ENCODE measurements at regions not wholly inside any gene's neighbourhood (a gene's known extent, or its start where the extent isn't known, plus 50 kb on each side); places are given as distances from the start of the nearest gene placed in this dataset.
A peak's percentile ranks its signal among the peaks of the same experiment; 100 is the strongest.

GRCh38 chr7:46508583-46508982 is 587.5 kb upstream of the IGFBP3 start:
- DNase-seq = no peak
- Histone ChIP-seq H3K27ac (no peak overlapping the region), H3K36me3 (replicated peaks) (no peaks in the 10 kb centered on the region), H3K4me3 (ENCODE audit: low read depth, low read length) (no peak overlapping the region), H3K27me3 (replicated peaks) (no peaks in the 10 kb centered on the region)
- TF ChIP-seq CTCF (IDR thresholded peaks at IDR 0.05; ENCODE audit: low read depth, low read length, missing control alignments) = no peak
- in situ Hi-C loops (cut with HindIII; ENCODE audit: low pct_ligation_motif_present, low sequenced_read_pairs) = no loop called here

GRCh38 chr7:46507560-46507959 is 586.5 kb upstream of the IGFBP3 start:
- no peak for TF ChIP-seq CTCF (IDR thresholded peaks at IDR 0.05; ENCODE audit: low read depth, low read length, missing control alignments)
- no peaks in the 10 kb centered on the region for H3K27me3 ChIP-seq (replicated peaks)
- H3K36me3 ChIP-seq (replicated peaks) = no peaks in the 10 kb centered on the region
- no peak for DNase-seq
- H3K27ac ChIP-seq = no peak overlapping the region
- no peak overlapping the region for H3K4me3 ChIP-seq (ENCODE audit: low read depth, low read length)
- in situ Hi-C loops (cut with HindIII; ENCODE audit: low pct_ligation_motif_present, low sequenced_read_pairs) = no loop called here

GRCh38 chr7:46494441-46494840 is 573.4 kb upstream of the IGFBP3 start:
- TF ChIP-seq CTCF (IDR thresholded peaks at IDR 0.05; ENCODE audit: low read depth, low read length, missing control alignments) = no peak
- Histone ChIP-seq H3K27ac (no peak overlapping the region), H3K27me3 (replicated peaks) (no peaks in the 10 kb centered on the region), H3K36me3 (replicated peaks) (no peaks in the 10 kb centered on the region), H3K4me3 (ENCODE audit: low read depth, low read length) (no peak overlapping the region)
- in situ Hi-C loops (cut with HindIII; ENCODE audit: low pct_ligation_motif_present, low sequenced_read_pairs) = no loop called here
- no peak for DNase-seq

- no peaks in the 10 kb centered on the region for H3K27me3 ChIP-seq (replicated peaks)
- peak; percentile 16 for DNase-seq
- no peak overlapping the region for H3K4me3 ChIP-seq (ENCODE audit: low read depth, low read length)
- in situ Hi-C loops (cut with HindIII; ENCODE audit: low pct_ligation_motif_present, low sequenced_read_pairs) = no loop called here
- no peak overlapping the region for H3K27ac ChIP-seq
- H3K36me3 ChIP-seq (replicated peaks) = no peaks in the 10 kb centered on the region
- no peak for TF ChIP-seq CTCF (IDR thresholded peaks at IDR 0.05; ENCODE audit: low read depth, low read length, missing control alignments)
These were observed 573.0 kb upstream of the IGFBP3 start for GRCh38 chr7:46494028-46494427.

- Histone ChIP-seq H3K27me3 (replicated peaks) (no peaks in the 10 kb centered on the region), H3K36me3 (replicated peaks) (no peaks in the 10 kb centered on the region), H3K4me3 (ENCODE audit: low read depth, low read length) (no peak overlapping the region), H3K27ac (no peak overlapping the region)
- in situ Hi-C loops (cut with HindIII; ENCODE audit: low pct_ligation_motif_present, low sequenced_read_pairs) = no loop called here
- DNase-seq = no peak
- peak; percentile 29 for TF ChIP-seq CTCF (IDR thresholded peaks at IDR 0.05; ENCODE audit: low read depth, low read length, missing control alignments)
These were observed 572.1 kb upstream of the IGFBP3 start for GRCh38 chr7:46493196-46493595.

GRCh38 chr7:46492466-46492865 is 571.4 kb upstream of the IGFBP3 start:
- Histone ChIP-seq H3K27me3 (replicated peaks) (no peaks in the 10 kb centered on the region), H3K27ac (no peak overlapping the region), H3K36me3 (replicated peaks) (no peaks in the 10 kb centered on the region), H3K4me3 (ENCODE audit: low read depth, low read length) (no peak overlapping the region)
- TF ChIP-seq CTCF (IDR thresholded peaks at IDR 0.05; ENCODE audit: low read depth, low read length, missing control alignments) = no peak
- DNase-seq = no peak
- in situ Hi-C loops (cut with HindIII; ENCODE audit: low pct_ligation_motif_present, low sequenced_read_pairs) = no loop called here

Data from brain microvascular endothelial cell (primary cell).